ENCODE measurements at regions not wholly inside any gene's neighbourhood (a gene's known extent, or its start where the extent isn't known, plus 50 kb on each side); places are given as distances from the start of the nearest gene placed in this dataset.

- H3K36me3 ChIP-seq (ENCODE audit: insufficient read depth, low read length): no peaks in the 10 kb centered on the region
- FAIRE-seq (no peak), DNase-seq (ENCODE audit: low read depth) (no peak)
- H3K4me1 ChIP-seq (ENCODE audit: insufficient read depth, low read length): peaks cover 5% of the 10 kb centered on the region
- no peaks in the 10 kb centered on the region for H3K79me2 ChIP-seq (ENCODE audit: insufficient read depth, low read length)
- H3K9ac ChIP-seq (ENCODE audit: low read length): no peak overlapping the region
- TF ChIP-seq CTCF (IDR thresholded peaks at IDR 0.05; ENCODE audit: insufficient read depth, low read depth, low read length): no peak
- no peak for TF ChIP-seq EZH2 (IDR thresholded peaks at IDR 0.05; ENCODE audit: insufficient read depth, low read length)
- H3K4me2 ChIP-seq (ENCODE audit: low read length): no peak overlapping the region
- no peaks in the 10 kb centered on the region for H3K9me3 ChIP-seq (ENCODE audit: insufficient read depth, low read depth, low read length)
- H2AFZ ChIP-seq (ENCODE audit: low read depth, low read length): no peak overlapping the region
- H3K4me1 Mint-ChIP-seq (ENCODE audit: low read depth, unreplicated experiment): peaks cover 4% of the 10 kb centered on the region
- no peaks in the 10 kb centered on the region for H3K27me3 ChIP-seq (ENCODE audit: insufficient read depth, low read length)
- no peak overlapping the region for H3K27ac ChIP-seq (ENCODE audit: low read depth, low read length)
- no peak overlapping the region for H3K27ac Mint-ChIP-seq (ENCODE audit: unreplicated experiment)
- H3K4me3 ChIP-seq (ENCODE audit: insufficient read depth, low read depth, low read length): no peak overlapping the region
- H3K9me3 Mint-ChIP-seq (ENCODE audit: unreplicated experiment): no peaks in the 10 kb centered on the region
- no peaks in the 10 kb centered on the region for H4K20me1 ChIP-seq (ENCODE audit: insufficient read depth, low read length)
- no peak overlapping the region for H3K4me3 Mint-ChIP-seq (ENCODE audit: unreplicated experiment)
- H3K36me3 Mint-ChIP-seq (ENCODE audit: low read depth, unreplicated experiment): no peaks in the 10 kb centered on the region
- H3K27me3 Mint-ChIP-seq (ENCODE audit: low read depth, unreplicated experiment): no peaks in the 10 kb centered on the region
Observed at GRCh38 chr3:117618462-117618861, 908.9 kb downstream of the TUSC7 start.

GRCh38 chr3:117619805-117620204, 910.2 kb downstream of the TUSC7 start:
- no peak for FAIRE-seq

More at GRCh38 chr3:117619805-117620204, 910.2 kb downstream of the TUSC7 start:
- Histone ChIP-seq H3K27ac (ENCODE audit: low read depth, low read length) (no peak overlapping the region), H4K20me1 (ENCODE audit: insufficient read depth, low read length) (no peaks in the 10 kb centered on the region), H3K9me3 (ENCODE audit: insufficient read depth, low read depth, low read length) (no peaks in the 10 kb centered on the region), H3K36me3 (ENCODE audit: insufficient read depth, low read length) (no peaks in the 10 kb centered on the region), H3K4me1 (ENCODE audit: insufficient read depth, low read length) (peaks cover 5% of the 10 kb centered on the region), H3K27me3 (ENCODE audit: insufficient read depth, low read length) (no peaks in the 10 kb centered on the region), H3K9ac (ENCODE audit: low read length) (no peak overlapping the region), H3K4me2 (ENCODE audit: low read length) (no peak overlapping the region), H2AFZ (ENCODE audit: low read depth, low read length) (no peak overlapping the region), H3K79me2 (ENCODE audit: insufficient read depth, low read length) (no peaks in the 10 kb centered on the region), H3K4me3 (ENCODE audit: insufficient read depth, low read depth, low read length) (no peak overlapping the region)
- Mint-ChIP-seq H3K9me3 (ENCODE audit: unreplicated experiment) (no peaks in the 10 kb centered on the region), H3K27ac (ENCODE audit: unreplicated experiment) (no peak overlapping the region), H3K4me1 (ENCODE audit: low read depth, unreplicated experiment) (peaks cover 4% of the 10 kb centered on the region), H3K36me3 (ENCODE audit: low read depth, unreplicated experiment) (no peaks in the 10 kb centered on the region), H3K27me3 (ENCODE audit: low read depth, unreplicated experiment) (no peaks in the 10 kb centered on the region), H3K4me3 (ENCODE audit: unreplicated experiment) (no peak overlapping the region)
- no peak for DNase-seq (ENCODE audit: low read depth)
- TF ChIP-seq CTCF (IDR thresholded peaks at IDR 0.05; ENCODE audit: insufficient read depth, low read depth, low read length) (no peak), EZH2 (IDR thresholded peaks at IDR 0.05; ENCODE audit: insufficient read depth, low read length) (no peak)

Data from astrocyte (in vitro differentiated cells and primary cell).